ENCODE measurements at regions not wholly inside any gene's neighbourhood (a gene's known extent, or its start where the extent isn't known, plus 50 kb on each side); places are given as distances from the start of the nearest gene placed in this dataset.

GRCh38 chr3:6097556-6097955, 763.4 kb upstream of the GRM7 start:
- no peak for DNase-seq (ENCODE audit: low spot score)

DNA sequence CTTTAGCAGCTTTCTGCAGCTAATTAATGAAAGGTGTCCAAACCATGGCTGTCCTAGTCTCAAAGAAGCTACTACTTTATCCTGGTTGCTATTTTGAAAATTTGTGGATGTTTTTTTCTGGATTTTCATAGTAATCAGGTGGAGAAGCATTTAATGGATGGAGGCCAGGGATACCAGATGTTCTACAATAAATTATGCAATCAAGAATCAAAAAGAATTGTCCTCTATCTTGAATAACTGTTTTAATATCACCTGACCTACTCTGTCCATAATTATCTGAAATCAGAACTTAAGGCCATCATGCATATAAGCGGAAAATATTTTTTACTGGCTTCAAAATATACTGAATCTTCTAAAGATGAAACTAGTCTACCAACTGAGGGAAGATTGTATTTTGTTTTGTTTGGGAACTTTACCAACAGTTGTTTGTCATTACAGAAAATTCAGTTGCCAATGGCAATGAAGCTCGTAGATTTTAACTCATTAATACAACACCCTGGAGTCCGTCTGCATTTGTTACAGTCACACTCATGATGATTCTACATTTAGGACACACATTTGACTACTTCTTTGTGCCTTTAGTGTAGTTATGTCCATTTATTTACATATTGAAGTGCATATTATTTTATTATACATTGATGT, 762.3 kb upstream of the GRM7 start:
- no peak for DNase-seq (ENCODE audit: low spot score)

DNA sequence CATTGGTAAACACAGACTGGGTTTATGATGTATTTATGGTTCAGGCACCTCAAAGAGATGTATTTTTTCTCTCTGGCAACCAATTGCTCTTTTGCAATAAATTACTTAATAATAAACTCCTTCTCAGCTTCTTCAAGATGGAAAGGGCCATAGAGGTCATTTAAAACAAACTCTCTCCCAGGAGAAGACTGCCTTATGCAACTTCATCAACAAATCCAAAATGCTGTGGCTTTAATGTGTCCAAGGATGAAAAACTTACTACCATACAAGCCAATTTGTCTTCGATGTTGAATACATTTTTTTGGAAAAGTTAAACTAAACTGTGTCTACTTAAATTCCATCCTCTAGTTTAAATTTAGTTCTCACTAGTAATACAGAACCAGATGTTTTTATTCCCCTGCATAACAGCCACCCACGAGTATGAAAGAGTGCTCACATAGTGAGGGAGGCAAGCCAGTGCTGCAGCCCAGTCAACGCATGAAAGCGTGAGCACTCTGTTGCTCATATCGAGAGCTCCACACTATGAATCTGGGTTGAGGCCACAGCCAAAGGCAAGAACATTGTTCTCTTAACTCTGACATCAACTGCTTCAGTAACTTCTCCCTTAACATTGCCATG, 761.3 kb upstream of the GRM7 start:
- DNase-seq (ENCODE audit: low spot score) = no peak

- DNase-seq (ENCODE audit: low spot score) = no peak
Observed at GRCh38 chr3:6105187-6105586, 755.7 kb upstream of the GRM7 start.

- no peak for DNase-seq (ENCODE audit: low spot score)
Observed at GRCh38 chr3:6108957-6109356, 752.0 kb upstream of the GRM7 start.

DNA sequence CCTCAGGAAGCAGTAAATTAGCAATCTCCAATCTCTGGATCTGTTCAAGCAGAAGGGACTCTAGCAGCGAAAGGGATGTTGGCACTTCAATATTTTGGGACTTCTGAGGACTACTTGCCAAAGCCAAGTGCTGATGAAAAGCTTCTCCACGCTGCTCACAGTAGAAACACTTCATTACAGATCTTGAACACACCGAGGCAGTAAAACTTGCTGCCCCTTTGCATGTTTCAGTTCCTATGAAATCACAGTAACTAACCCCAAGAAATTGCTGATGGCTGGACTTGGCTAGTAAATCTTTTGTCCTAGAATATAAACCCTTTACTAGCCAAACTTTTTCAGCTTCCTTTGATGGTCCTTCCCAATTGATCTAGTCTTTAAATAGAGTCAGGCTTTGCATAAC, 750.5 kb upstream of the GRM7 start:
- no peak for DNase-seq (ENCODE audit: low spot score)

DNA sequence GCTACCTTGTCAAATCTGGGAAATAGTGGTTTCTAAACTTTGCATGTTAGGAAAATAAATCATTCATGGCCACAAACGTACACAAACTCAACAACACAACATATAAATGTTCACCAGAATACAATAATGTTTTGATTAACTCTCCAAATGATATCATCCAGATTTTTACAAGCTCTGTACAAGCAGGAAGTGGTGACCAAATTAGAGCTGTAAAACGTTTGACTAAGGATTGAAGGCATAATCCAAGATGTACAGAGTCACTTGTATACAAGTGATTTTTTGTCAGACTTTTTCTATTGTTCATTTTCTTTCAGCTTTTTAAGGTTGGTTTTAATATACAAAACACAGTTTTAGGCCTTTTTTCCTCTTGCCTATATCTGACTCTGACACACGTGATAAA, 748.4 kb upstream of the GRM7 start:
- DNase-seq (ENCODE audit: low spot score) = no peak

GRCh38 chr3:6113338-6113737, 747.6 kb upstream of the GRM7 start:
- DNase-seq (ENCODE audit: low spot score) = no peak

- no peak for DNase-seq (ENCODE audit: low spot score)
Observed at GRCh38 chr3:6119367-6119766, 741.5 kb upstream of the GRM7 start.

DNA sequence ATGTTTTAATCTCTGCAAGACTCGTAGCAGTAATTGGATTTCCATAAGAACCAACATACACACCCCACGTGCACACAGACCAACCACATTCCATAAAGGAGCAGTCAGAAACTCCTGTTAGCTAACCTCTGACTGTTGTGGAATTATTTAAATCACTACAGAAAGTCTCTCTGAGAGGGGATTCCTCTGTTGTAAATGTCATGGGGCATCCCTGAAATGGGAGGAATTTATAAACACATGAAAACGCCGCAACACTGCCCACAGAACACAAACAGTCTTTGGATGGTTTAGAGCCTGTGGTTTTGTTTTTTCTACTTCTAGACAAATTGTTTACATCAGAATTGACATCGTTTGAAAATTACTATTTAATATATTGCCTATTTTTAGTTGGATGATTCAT, 740.1 kb upstream of the GRM7 start:
- no peak for DNase-seq (ENCODE audit: low spot score)

DNA sequence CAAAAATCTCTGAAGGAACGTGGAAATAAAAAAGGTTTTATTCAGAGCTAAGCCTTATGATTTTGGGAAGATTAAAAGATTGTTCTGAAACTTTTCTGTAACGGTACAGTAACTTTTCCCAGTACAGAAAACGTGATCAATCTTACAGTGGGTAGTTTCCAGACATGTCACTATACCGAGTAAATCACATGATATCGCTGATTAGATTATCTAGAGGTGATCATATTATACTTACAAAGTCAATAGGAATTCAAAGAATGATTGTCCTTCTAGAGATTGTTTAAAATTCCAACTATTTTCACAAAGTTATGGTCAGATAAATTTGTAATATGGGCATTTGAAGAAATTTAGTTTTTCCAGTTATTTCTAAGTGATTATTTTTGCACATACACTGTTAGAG, 736.0 kb upstream of the GRM7 start:
- DNase-seq (ENCODE audit: low spot score) = no peak

DNA sequence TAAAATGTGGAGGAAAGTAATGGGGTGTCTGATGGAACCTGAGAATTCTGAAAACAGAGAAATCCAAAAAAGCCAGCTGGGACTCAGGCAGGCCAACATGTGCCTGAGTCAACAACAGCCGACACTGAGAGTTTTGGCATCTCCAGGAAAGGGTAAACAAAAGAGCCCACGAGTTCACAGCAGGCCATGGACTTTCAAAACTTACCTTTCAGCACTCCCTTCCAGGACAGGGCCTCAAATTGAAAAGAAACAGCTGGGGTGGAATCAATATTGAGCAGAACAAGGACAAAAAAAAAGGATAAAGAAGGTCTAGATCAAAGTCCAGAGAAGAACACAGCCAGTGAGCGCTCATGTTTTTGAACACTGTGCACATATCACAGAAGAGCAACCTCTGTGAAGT, 735.4 kb upstream of the GRM7 start:
- DNase-seq (ENCODE audit: low spot score) = no peak

- no peak for DNase-seq (ENCODE audit: low spot score)
Observed at GRCh38 chr3:6132684-6133432, 728.1 kb upstream of the GRM7 start.

GRCh38 chr3:6142707-6143106, 718.2 kb upstream of the GRM7 start:
- DNase-seq (ENCODE audit: low spot score) = no peak

GRCh38 chr3:6147883-6148282, 713.0 kb upstream of the GRM7 start:
- DNase-seq (ENCODE audit: low spot score) = no peak

GRCh38 chr3:6155650-6156338, 705.1 kb upstream of the GRM7 start:
- no peak for DNase-seq (ENCODE audit: low spot score)

DNA sequence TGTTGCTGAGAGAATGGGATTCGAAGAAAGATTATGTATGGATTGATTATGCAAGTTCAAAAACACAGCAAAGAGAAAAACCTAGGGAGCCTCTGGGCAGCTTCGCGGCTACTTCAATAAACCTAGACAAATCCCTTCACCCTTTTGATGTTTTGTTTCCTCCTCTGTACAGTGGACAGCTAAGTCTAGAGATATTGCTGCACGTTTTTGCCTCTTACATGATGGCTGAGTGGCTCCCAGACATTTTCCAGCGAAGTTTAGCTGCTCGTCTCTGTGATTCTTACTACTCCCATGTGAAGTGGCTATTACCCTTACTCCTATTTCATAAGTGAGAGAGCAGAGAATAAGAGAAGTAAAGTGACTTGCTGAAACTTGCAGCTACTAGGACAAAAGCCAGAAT, 695.0 kb upstream of the GRM7 start:
- DNase-seq (ENCODE audit: low spot score) = no peak

DNA sequence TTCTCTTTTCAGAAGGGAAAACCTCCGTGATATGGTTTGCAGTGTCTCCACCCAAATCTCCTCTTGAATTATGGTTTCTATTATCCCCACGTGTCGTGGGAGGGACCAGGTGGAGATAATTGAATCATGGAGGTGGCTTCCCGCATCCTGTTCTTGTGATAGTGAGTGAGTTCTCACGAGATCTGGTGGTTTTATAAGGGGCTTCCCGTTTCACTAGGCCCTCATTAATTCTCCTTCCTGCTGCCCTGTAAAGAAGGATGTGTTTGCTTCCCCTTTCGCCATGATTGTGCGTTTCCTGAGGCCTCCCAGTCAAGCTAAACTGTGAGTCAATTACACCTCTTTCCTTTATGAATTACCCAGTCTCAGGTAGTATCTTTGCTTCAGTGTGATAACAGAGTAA, 692.7 kb upstream of the GRM7 start:
- DNase-seq (ENCODE audit: low spot score) = no peak

DNA sequence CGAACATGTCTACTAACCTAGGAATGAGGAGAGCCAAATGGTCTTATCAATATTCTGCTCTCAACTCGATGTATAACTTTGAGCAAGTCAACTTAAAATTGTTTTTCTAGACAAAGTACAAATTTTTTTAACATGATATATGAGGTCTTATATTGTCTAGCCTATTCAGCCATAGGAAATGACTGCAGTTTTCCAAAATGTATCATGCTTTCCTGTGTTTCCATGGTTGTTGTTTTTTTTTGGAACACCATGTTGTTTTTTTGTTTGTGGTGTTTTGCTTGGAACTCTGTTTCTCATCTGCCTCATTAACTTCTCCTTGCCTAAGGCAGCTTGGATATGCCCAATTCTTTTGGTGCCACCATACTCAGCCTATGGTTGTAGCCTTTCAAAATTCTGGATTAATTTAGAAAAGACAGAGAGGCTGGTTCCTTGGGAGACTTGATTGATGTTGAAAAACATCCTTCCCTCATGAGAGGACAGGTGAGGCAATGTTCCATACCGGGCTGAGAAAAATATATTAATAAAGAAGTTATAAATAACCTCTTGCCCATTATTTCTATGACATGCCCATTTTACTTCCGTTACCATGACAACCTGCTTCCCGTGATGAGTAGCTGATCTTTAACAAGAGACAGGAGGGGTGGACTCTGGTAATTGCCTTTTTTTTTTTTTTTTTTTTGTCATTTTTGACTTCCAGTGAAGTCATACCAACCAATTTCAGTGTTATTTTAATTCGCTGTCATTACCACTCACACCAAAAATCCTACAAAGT, 687.9 kb upstream of the GRM7 start:
- DNase-seq (ENCODE audit: low spot score) = no peak

DNA sequence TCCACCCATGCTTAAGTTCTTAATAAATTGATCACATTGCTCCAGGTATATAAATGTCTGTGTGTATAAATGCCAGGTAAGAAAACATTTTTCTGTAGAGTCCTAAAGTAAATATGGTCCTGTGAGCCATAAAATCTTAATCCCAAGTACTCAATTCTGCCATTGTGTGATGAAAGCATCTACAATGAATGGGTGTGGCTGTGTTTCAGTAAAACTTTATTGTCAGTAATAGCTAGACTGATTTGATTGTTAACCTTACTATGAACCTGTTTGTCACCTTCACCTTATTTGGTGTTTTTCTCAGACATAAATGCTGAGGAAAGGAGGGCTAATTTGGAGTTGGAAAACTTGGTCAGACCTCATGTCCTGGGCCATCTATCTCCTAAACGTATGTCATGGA, 683.5 kb upstream of the GRM7 start:
- no peak for DNase-seq (ENCODE audit: low spot score)

GRCh38 chr3:6179761-6180160, 681.2 kb upstream of the GRM7 start:
- no peak for DNase-seq (ENCODE audit: low spot score)

- no peak for DNase-seq (ENCODE audit: low spot score)
Observed at GRCh38 chr3:6180171-6180570, 680.7 kb upstream of the GRM7 start.
